Caco-2 (cell line): ENCODE measurements at regions not wholly inside any gene's neighbourhood (a gene's known extent, or its start where the extent isn't known, plus 50 kb on each side); places are given as distances from the start of the nearest gene placed in this dataset.

ENCODE experiments used
- BruUV-seq: library from RNA; stranded (reverse); fragments of 400-500 nt; replicated peaks from 2 replicates; lab custom pipeline; 2021; lab: Mats Ljungman, UMichigan
- CTCF ChIA-PET: fragments of 300-600 bp; sonication (Branson Sonifier 250); formaldehyde crosslinking; loops from one replicate; lab custom pipeline; 2022; ENCODE audit warnings: antibody characterized with exemption; lab: Charles Lee
- POLR2A ChIA-PET: fragments of 300-600 bp; sonication (Branson Sonifier 250); formaldehyde crosslinking; loops from one replicate; lab custom pipeline; 2022; ENCODE audit warnings: antibody characterized with exemption; lab: Charles Lee
- DNase-seq, 2 experiments: peaks; one replicate each; pipeline versions ENCODE4 v3.0.0 to v3.0.0-alpha.2; 2020 to 2022
- H3K27me3 ChIP-seq: replicated peaks from 2 replicates; pipeline ENCODE4 v1.6.0; 2011; ENCODE audit warnings: low read length; ENCODE audit not compliant: control insufficient read depth, insufficient read depth
- H3K36me3 ChIP-seq: 2 replicates; pipeline ENCODE4 v1.5.1; 2011; ENCODE audit warnings: low read length; ENCODE audit not compliant: control insufficient read depth, insufficient read depth
- H3K4me1 ChIP-seq: fragments of 250-450 bp; sonication (Bioruptor Pico); 2 replicates; pipeline ENCODE4 v1.5.1; 2020; ENCODE audit warnings: mild to moderate bottlenecking
- H3K4me3 ChIP-seq: 2 replicates; pipeline ENCODE4 v1.5.1; 2011; ENCODE audit warnings: low read depth, mild to moderate bottlenecking, control low read depth, low read length
- H3K9me3 ChIP-seq: fragments of 250-450 bp; sonication (Bioruptor Pico); 2 replicates; pipeline ENCODE4 v1.5.1; 2020; ENCODE audit warnings: mild to moderate bottlenecking, moderate library complexity
- H3K27ac Mint-ChIP-seq: one replicate; pipeline ENCODE4 v1.8.0; 2022; ENCODE audit warnings: mixed read lengths; ENCODE audit not compliant: unreplicated experiment
- H3K27me3 Mint-ChIP-seq: one replicate; pipeline ENCODE4 v1.8.0; 2022; ENCODE audit warnings: mixed read lengths; ENCODE audit not compliant: insufficient read depth, unreplicated experiment
- H3K36me3 Mint-ChIP-seq: one replicate; pipeline ENCODE4 v1.8.0; 2022; ENCODE audit warnings: mild to moderate bottlenecking, mixed read lengths; ENCODE audit not compliant: insufficient read depth, unreplicated experiment
- H3K4me1 Mint-ChIP-seq: one replicate; pipeline ENCODE4 v1.8.0; 2022; ENCODE audit warnings: low read depth, mixed read lengths; ENCODE audit not compliant: unreplicated experiment
- H3K4me3 Mint-ChIP-seq: one replicate; pipeline ENCODE4 v1.8.0; 2022; ENCODE audit warnings: mild to moderate bottlenecking, moderate library complexity, mixed read lengths; ENCODE audit not compliant: unreplicated experiment
- H3K9me3 Mint-ChIP-seq: one replicate; pipeline ENCODE4 v1.8.0; 2022; ENCODE audit warnings: mixed read lengths; ENCODE audit not compliant: unreplicated experiment
- intact Hi-C: fragments of 100-400 bp; cut with micrococcal nuclease; formaldehyde crosslinking; loops from one replicate; pipeline ENCODE4 v1.10.0; 2022; ENCODE audit not compliant: unreplicated experiment
- TF ChIP-seq, protein P1 (sequence below), 2 experiments: fragments of 200-600 bp in 1 of 2; IDR thresholded peaks; 1 replicate in 1 of 2; 2 replicates in 1 of 2; pipeline versions ENCODE4 v1.5.1 to v1.8.0; 2011 to 2022; ENCODE audit warnings: antibody characterized with exemption in 1 of 2, control low read depth in 1 of 2, inconsistent platforms in 1 of 2, low read depth in 1 of 2, low read length in 1 of 2, mild to moderate bottlenecking in 1 of 2, moderate library complexity in 1 of 2; ENCODE audit not compliant: insufficient read depth in 1 of 2, severe bottlenecking in 1 of 2, unreplicated experiment in 1 of 2

DNA sequence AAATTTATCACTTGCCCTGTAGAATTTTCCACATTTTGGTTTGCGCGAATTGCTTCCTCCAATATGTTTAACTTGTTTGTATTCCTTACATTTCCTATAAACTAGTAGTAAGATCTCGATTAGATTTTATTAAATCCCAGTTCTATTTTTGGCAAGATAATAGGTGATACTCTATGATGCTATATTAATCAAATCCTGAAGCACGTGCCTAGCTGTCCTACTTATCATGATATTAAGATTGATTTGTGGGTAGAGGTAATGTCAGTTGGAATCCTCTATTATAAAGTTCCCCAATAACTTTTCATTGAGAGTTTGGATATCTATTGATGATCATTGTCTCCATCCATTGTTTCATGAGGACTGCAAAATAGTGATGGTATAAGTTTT lies 82.8 kb upstream of the RIPOR2 start:
- POLR2A ChIA-PET: no interaction called here
- no peaks in the 10 kb centered on the region for H3K27me3 ChIP-seq
- no peaks in the 10 kb centered on the region for H3K36me3 ChIP-seq
- no peak for DNase-seq
- peaks cover 3% of the 10 kb centered on the region; the same call in 1 of the 2 replicates for H3K4me1 ChIP-seq
- H3K27ac Mint-ChIP-seq: no peak overlapping the region
- H3K9me3 Mint-ChIP-seq: no peaks in the 10 kb centered on the region
- CTCF ChIA-PET: interaction anchor here (1.0 to 2.0 kb wide), 3 partner anchors 27 to 168 kb away, joined by 4 to 19 read pairs (median 4); no protein-coding TSS in a partner anchor
- no peak overlapping the region for H3K4me3 ChIP-seq
- no peaks in the 10 kb centered on the region for H3K36me3 Mint-ChIP-seq
- intact Hi-C loops: loop anchor here (1.0 kb wide), 1 partner anchor 162 kb away; no protein-coding TSS in a partner anchor
- H3K4me3 Mint-ChIP-seq: no peak overlapping the region
- no peaks in the 10 kb centered on the region for H3K4me1 Mint-ChIP-seq
- H3K27me3 Mint-ChIP-seq: no peaks in the 10 kb centered on the region
- TF ChIP-seq, protein P1, sequence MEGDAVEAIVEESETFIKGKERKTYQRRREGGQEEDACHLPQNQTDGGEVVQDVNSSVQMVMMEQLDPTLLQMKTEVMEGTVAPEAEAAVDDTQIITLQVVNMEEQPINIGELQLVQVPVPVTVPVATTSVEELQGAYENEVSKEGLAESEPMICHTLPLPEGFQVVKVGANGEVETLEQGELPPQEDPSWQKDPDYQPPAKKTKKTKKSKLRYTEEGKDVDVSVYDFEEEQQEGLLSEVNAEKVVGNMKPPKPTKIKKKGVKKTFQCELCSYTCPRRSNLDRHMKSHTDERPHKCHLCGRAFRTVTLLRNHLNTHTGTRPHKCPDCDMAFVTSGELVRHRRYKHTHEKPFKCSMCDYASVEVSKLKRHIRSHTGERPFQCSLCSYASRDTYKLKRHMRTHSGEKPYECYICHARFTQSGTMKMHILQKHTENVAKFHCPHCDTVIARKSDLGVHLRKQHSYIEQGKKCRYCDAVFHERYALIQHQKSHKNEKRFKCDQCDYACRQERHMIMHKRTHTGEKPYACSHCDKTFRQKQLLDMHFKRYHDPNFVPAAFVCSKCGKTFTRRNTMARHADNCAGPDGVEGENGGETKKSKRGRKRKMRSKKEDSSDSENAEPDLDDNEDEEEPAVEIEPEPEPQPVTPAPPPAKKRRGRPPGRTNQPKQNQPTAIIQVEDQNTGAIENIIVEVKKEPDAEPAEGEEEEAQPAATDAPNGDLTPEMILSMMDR (IDR thresholded peaks at IDR 0.05; ENCODE audit: insufficient read depth in 1 of 2, low read depth in 1 of 2, low read length in 1 of 2, severe bottlenecking in 1 of 2, unreplicated experiment in 1 of 2): no peak
- no peaks in the 10 kb centered on the region for H3K9me3 ChIP-seq
- BruUV-seq: no TSS peak

DNA sequence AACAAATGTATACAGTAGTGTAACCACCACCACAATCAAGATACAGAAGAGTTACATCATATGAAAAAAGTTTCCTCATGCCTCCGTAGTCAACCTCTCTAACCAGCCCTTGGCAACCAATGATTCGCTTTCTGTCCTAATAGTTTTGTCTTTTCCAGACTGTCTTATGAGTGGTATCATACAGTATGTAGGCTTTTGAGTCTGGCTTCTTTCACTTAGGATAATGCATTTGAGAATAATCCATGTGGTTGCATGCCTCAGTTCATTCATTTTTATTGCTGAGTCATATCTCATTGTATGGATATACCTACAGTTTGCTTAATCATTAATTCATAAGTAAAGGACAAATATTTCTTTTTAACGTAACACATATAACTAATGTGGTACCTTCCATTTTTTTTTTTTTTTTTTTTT lies 86.4 kb upstream of the RIPOR2 start:
- no peak overlapping the region for H3K4me3 ChIP-seq
- H3K27me3 ChIP-seq: no peaks in the 10 kb centered on the region
- TF ChIP-seq, protein P1 (IDR thresholded peaks at IDR 0.05; ENCODE audit: insufficient read depth in 1 of 2, low read depth in 1 of 2, low read length in 1 of 2, severe bottlenecking in 1 of 2, unreplicated experiment in 1 of 2): no peak
- BruUV-seq: no TSS peak
- intact Hi-C loops: no loop called here
- Mint-ChIP-seq H3K4me3 (no peak overlapping the region), H3K9me3 (no peaks in the 10 kb centered on the region), H3K27me3 (no peaks in the 10 kb centered on the region), H3K27ac (no peak overlapping the region), H3K4me1 (no peaks in the 10 kb centered on the region), H3K36me3 (no peaks in the 10 kb centered on the region)
- ChIA-PET POLR2A (no interaction called here), CTCF (no interaction called here)
- H3K36me3 ChIP-seq: no peaks in the 10 kb centered on the region
- DNase-seq: no peak
- peaks cover 3% of the 10 kb centered on the region; the same call in 1 of the 2 replicates for H3K4me1 ChIP-seq
- no peaks in the 10 kb centered on the region for H3K9me3 ChIP-seq

DNA sequence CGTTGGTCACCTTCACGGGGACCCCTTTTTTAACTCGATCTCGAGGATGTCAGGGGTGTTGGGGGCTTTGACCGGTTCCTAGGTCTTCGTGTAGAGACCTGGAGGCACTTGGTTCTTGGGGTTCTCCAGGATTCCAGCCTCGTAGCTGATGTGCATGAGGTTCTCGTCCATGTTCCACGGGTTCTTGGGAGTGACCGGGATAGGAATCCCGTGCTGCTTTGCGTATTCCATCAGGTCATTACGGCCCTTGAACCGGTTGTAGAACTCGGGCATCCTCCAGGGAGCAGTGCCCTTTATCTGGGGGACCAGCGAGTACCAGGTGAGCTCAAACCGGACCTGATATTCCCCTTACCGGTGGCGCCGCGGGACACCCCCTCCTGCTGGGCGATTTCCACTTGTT lies 88.0 kb upstream of the RIPOR2 start:
- Histone ChIP-seq H3K4me1 (no peaks in the 10 kb centered on the region), H3K36me3 (no peaks in the 10 kb centered on the region), H3K9me3 (no peaks in the 10 kb centered on the region), H3K27me3 (no peaks in the 10 kb centered on the region), H3K4me3 (no peak overlapping the region)
- Mint-ChIP-seq H3K36me3 (no peaks in the 10 kb centered on the region), H3K9me3 (no peaks in the 10 kb centered on the region), H3K27me3 (no peaks in the 10 kb centered on the region), H3K4me3 (no peak overlapping the region), H3K27ac (no peak overlapping the region), H3K4me1 (no peaks in the 10 kb centered on the region)
- ChIA-PET CTCF (no interaction called here), POLR2A (no interaction called here)
- DNase-seq: no peak
- intact Hi-C loops: no loop called here
- BruUV-seq: no TSS peak
- TF ChIP-seq, protein P1 (IDR thresholded peaks at IDR 0.05; ENCODE audit: insufficient read depth in 1 of 2, low read depth in 1 of 2, low read length in 1 of 2, severe bottlenecking in 1 of 2, unreplicated experiment in 1 of 2): no peak
